Sciatic nerve (tissue), 2 donors: ENCODE measurements at regions not wholly inside any gene's neighbourhood (a gene's known extent, or its start where the extent isn't known, plus 50 kb on each side); places are given as distances from the start of the nearest gene placed in this dataset.

Source experiments
- ATAC-seq: fragments of 200-7000 bp; cut with Tn5 transposase; one replicate; pipeline ENCODE4 v1.9.1; 2020; ENCODE audit warnings: mild to moderate bottlenecking, moderate library complexity
- DNase-seq: peaks from one replicate; pipeline ENCODE4 v3.0.0-alpha.2; 2020; ENCODE audit warnings: low spot score
- intact Hi-C: fragments of 100-400 bp; cut with DNase I; formaldehyde crosslinking; loops from one replicate; pipeline ENCODE4 v1.14.2; 2022
- donor health status: DM: no; HTN: no; CAD: no.
- donor health status: DM: no; HTN: no; CAD: no.

GRCh38 chr9:31601666-31602065 lies 782.8 kb upstream of the ACO1 start:
- no peak for DNase-seq
- intact Hi-C loops, result no loop called here
- ATAC-seq, result no peak

- ATAC-seq, result no peak
- DNase-seq, result no peak
- intact Hi-C loops, result no loop called here
These were observed 779.9 kb upstream of the ACO1 start for GRCh38 chr9:31604531-31604930.

- intact Hi-C loops, result no loop called here
- ATAC-seq, result no peak
- DNase-seq, result no peak
These were observed 779.3 kb upstream of the ACO1 start for GRCh38 chr9:31605164-31605563.

GRCh38 chr9:31606678-31607077 lies 777.8 kb upstream of the ACO1 start:
- DNase-seq (no peak), ATAC-seq (no peak)
- intact Hi-C loops, result no loop called here

- intact Hi-C loops, result no loop called here
- ATAC-seq (no peak), DNase-seq (no peak)
These were observed 776.0 kb upstream of the ACO1 start for GRCh38 chr9:31608416-31608815.

GRCh38 chr9:31608881-31609280 lies 775.6 kb upstream of the ACO1 start:
- no peak for DNase-seq
- intact Hi-C loops, result no loop called here

GRCh38 chr9:31612336-31613030 lies 772.0 kb upstream of the ACO1 start:
- intact Hi-C loops, result no loop called here
- no peak for DNase-seq
- no peak for ATAC-seq

More at GRCh38 chr9:31608881-31609280, 775.6 kb upstream of the ACO1 start:
- no peak for ATAC-seq

- ATAC-seq (no peak), DNase-seq (no peak)
- intact Hi-C loops, result no loop called here
These were observed 768.5 kb upstream of the ACO1 start for GRCh38 chr9:31615966-31616365.

GRCh38 chr9:31623511-31623910 lies 760.9 kb upstream of the ACO1 start:
- ATAC-seq (no peak), DNase-seq (no peak)
- intact Hi-C loops, result no loop called here

- ATAC-seq (no peak), DNase-seq (no peak)
- intact Hi-C loops, result no loop called here
These were observed 755.2 kb upstream of the ACO1 start for GRCh38 chr9:31629292-31629691.

- intact Hi-C loops, result no loop called here
- no peak for DNase-seq
- no peak for ATAC-seq
These were observed 747.2 kb upstream of the ACO1 start for GRCh38 chr9:31637265-31637664.

- ATAC-seq, result no peak
- intact Hi-C loops, result no loop called here
- no peak for DNase-seq
These were observed 746.6 kb upstream of the ACO1 start for GRCh38 chr9:31637861-31638260.

GRCh38 chr9:31639451-31639850 lies 745.0 kb upstream of the ACO1 start:
- intact Hi-C loops, result no loop called here

GRCh38 chr9:31669311-31669710 lies 715.1 kb upstream of the ACO1 start:
- ATAC-seq (no peak), DNase-seq (no peak)
- intact Hi-C loops, result no loop called here

More at GRCh38 chr9:31639451-31639850, 745.0 kb upstream of the ACO1 start:
- no peak for DNase-seq
- no peak for ATAC-seq

- ATAC-seq (no peak), DNase-seq (no peak)
- intact Hi-C loops, result no loop called here
These were observed 713.4 kb upstream of the ACO1 start for GRCh38 chr9:31671011-31671410.

- ATAC-seq (no peak), DNase-seq (no peak)
- intact Hi-C loops, result no loop called here
These were observed 710.2 kb upstream of the ACO1 start for GRCh38 chr9:31674264-31674663.

- intact Hi-C loops, result no loop called here
- ATAC-seq (no peak), DNase-seq (no peak)
These were observed 707.0 kb upstream of the ACO1 start for GRCh38 chr9:31677415-31677814.

- DNase-seq (no peak), ATAC-seq (no peak)
- intact Hi-C loops, result no loop called here
These were observed 706.6 kb upstream of the ACO1 start for GRCh38 chr9:31677877-31678276.

- ATAC-seq (no peak), DNase-seq (no peak)
- intact Hi-C loops, result no loop called here
These were observed 701.3 kb upstream of the ACO1 start for GRCh38 chr9:31683116-31683515.

- intact Hi-C loops, result no loop called here
- DNase-seq, result no peak
- no peak for ATAC-seq
These were observed 686.5 kb upstream of the ACO1 start for GRCh38 chr9:31697956-31698355.

GRCh38 chr9:31699836-31700235 lies 684.6 kb upstream of the ACO1 start:
- intact Hi-C loops, result no loop called here
- ATAC-seq (no peak), DNase-seq (no peak)
